HL-60 (cell line): ENCODE measurements at regions not wholly inside any gene's neighbourhood (a gene's known extent, or its start where the extent isn't known, plus 50 kb on each side); places are given as distances from the start of the nearest gene placed in this dataset.

ENCODE experiments used
- CTCF ChIP-seq: IDR thresholded peaks from one replicate; pipeline ENCODE4 v1.5.1; 2011; ENCODE audit warnings: low read length, control low read depth, inconsistent platforms; ENCODE audit not compliant: insufficient read depth
- GABPA ChIP-seq: IDR thresholded peaks from 2 replicates; pipeline ENCODE4 v1.6.1; 2012; ENCODE audit warnings: low read depth

GRCh38 chr1:101508913-101509312 is 272.1 kb downstream of the S1PR1 start:
- TF ChIP-seq CTCF (no peak), GABPA (no peak)
